HEK293 (cell line): ENCODE measurements at regions not wholly inside any gene's neighbourhood (a gene's known extent, or its start where the extent isn't known, plus 50 kb on each side); places are given as distances from the start of the nearest gene placed in this dataset.

ENCODE experiments used
- CTCF ChIA-PET: fragments of 350-600 bp; formaldehyde crosslinking; extraction: SDS; loops from one replicate; lab custom pipeline; 2021; ENCODE audit warnings: antibody characterized with exemption; lab: Yijun Ruan, JAX
- POLR2A ChIA-PET: fragments of 300-600 bp; formaldehyde crosslinking; extraction: SDS; loops from one replicate; lab custom pipeline; 2020; ENCODE audit warnings: antibody characterized with exemption, inconsistent platforms; lab: Yijun Ruan, JAX
- H3K27ac ChIP-seq: fragments of 200-500 bp; sonication (Bioruptor generic); 2 replicates; pipeline ENCODE4 v1.5.1; 2014; ENCODE audit warnings: low read depth, low read length, control low read depth, inconsistent platforms; ENCODE audit errors: extremely low read depth
- H3K36me3 ChIP-seq, 2 experiments: fragments of 200-500 bp in 1 of 2; sonication (Bioruptor generic) in 1 of 2; 1 replicate in 1 of 2; 2 replicates in 1 of 2; pipeline ENCODE4 v1.5.1; 2014 to 2017; ENCODE audit warnings: inconsistent platforms in 2 of 2, low read length in 2 of 2; ENCODE audit not compliant: control insufficient read depth in 2 of 2, insufficient read depth in 1 of 2
- H3K4me1 ChIP-seq: fragments of 200-500 bp; sonication (Bioruptor generic); 2 replicates; pipeline ENCODE4 v1.5.1; 2014; ENCODE audit warnings: mild to moderate bottlenecking, low read length, inconsistent platforms; ENCODE audit not compliant: control insufficient read depth, insufficient read depth
- H3K4me3 ChIP-seq: 2 replicates; pipeline ENCODE4 v1.5.1; 2011; ENCODE audit warnings: low read depth, mild to moderate bottlenecking, control low read depth, low read length, moderate library complexity
- H3K9me3 ChIP-seq: fragments of 200-500 bp; sonication (Bioruptor generic); 2 replicates; pipeline ENCODE4 v1.5.1; 2014; ENCODE audit warnings: low read depth, low read length, inconsistent platforms; ENCODE audit not compliant: control insufficient read depth, insufficient read depth
- FEZF1 ChIP-seq: fragments of 450-650 bp; formaldehyde crosslinking; IDR thresholded peaks from 2 replicates; pipeline ENCODE4 v1.5.1; 2016; ENCODE audit warnings: missing biosample characterization, missing genetic modification characterization
- OSR2 ChIP-seq: fragments of 450-650 bp; formaldehyde crosslinking; IDR thresholded peaks from 2 replicates; pipeline ENCODE4 v1.5.1; 2016; ENCODE audit warnings: missing biosample characterization, missing genetic modification characterization
- PRDM10 ChIP-seq: fragments of 450-650 bp; formaldehyde crosslinking; IDR thresholded peaks from 2 replicates; pipeline ENCODE4 v1.5.1; 2016; ENCODE audit warnings: missing biosample characterization, missing genetic modification characterization
- PRDM4 ChIP-seq: fragments of 450-650 bp; formaldehyde crosslinking; IDR thresholded peaks from 2 replicates; pipeline ENCODE4 v1.5.1; 2017; ENCODE audit warnings: missing biosample characterization, missing genetic modification characterization
- TRIM28 ChIP-seq: IDR thresholded peaks from 2 replicates; pipeline ENCODE4 v1.6.1; 2011; ENCODE audit warnings: low read length, control low read depth, borderline replicate concordance
- ZNF140 ChIP-seq: fragments of 450-650 bp; formaldehyde crosslinking; IDR thresholded peaks from 2 replicates; pipeline ENCODE4 v1.5.1; 2016; ENCODE audit warnings: missing biosample characterization, missing genetic modification characterization
- ZNF23 ChIP-seq: fragments of 450-650 bp; formaldehyde crosslinking; IDR thresholded peaks from 2 replicates; pipeline ENCODE4 v1.5.1; 2016; ENCODE audit warnings: missing biosample characterization, missing genetic modification characterization, borderline replicate concordance
- ZNF280C ChIP-seq: fragments of 450-650 bp; formaldehyde crosslinking; IDR thresholded peaks from 2 replicates; pipeline ENCODE4 v1.5.1; 2016; ENCODE audit warnings: missing biosample characterization, missing genetic modification characterization
- ZNF513 ChIP-seq: fragments of 450-650 bp; IDR thresholded peaks from 2 replicates; pipeline ENCODE4 v1.5.1; 2018; ENCODE audit warnings: missing biosample characterization, missing genetic modification characterization
- ZNF521 ChIP-seq: fragments of 450-650 bp; formaldehyde crosslinking; IDR thresholded peaks from 2 replicates; pipeline ENCODE4 v1.5.1; 2017; ENCODE audit warnings: missing biosample characterization, mild to moderate bottlenecking, missing genetic modification characterization
- ZSCAN4 ChIP-seq: fragments of 450-650 bp; formaldehyde crosslinking; IDR thresholded peaks from 2 replicates; pipeline ENCODE4 v1.5.1; 2017; ENCODE audit warnings: missing biosample characterization, missing genetic modification characterization

GRCh38 chr17:54277868-54278267, 455.1 kb downstream of the KIF2B start:
- Histone ChIP-seq H3K27ac (no peak overlapping the region), H3K36me3 (no peaks in the 10 kb centered on the region), H3K9me3 (no peaks in the 10 kb centered on the region), H3K4me3 (no peak overlapping the region), H3K4me1 (no peaks in the 10 kb centered on the region)
- TF ChIP-seq ZNF521 = no peak
- POLR2A ChIA-PET = no interaction called here
- CTCF ChIA-PET = no interaction called here

GRCh38 chr17:54280741-54281140, 458.0 kb downstream of the KIF2B start:
- no peaks in the 10 kb centered on the region for H3K36me3 ChIP-seq
- ChIA-PET CTCF (no interaction called here), POLR2A (no interaction called here)
- H3K4me3 ChIP-seq = no peak overlapping the region
- no peaks in the 10 kb centered on the region for H3K9me3 ChIP-seq
- H3K4me1 ChIP-seq = no peaks in the 10 kb centered on the region
- no peak for TF ChIP-seq FEZF1 (tag by site-specific recombination)
- TF ChIP-seq PRDM4 = no peak
- TF ChIP-seq PRDM10 (tag by site-specific recombination) = no peak
- TF ChIP-seq ZNF513 (tag by site-specific recombination) = no peak
- no peak for TF ChIP-seq OSR2 (tag by site-specific recombination)
- TF ChIP-seq ZNF140 = no peak
- no peak for TF ChIP-seq TRIM28
- TF ChIP-seq ZSCAN4 (tag by site-specific recombination) = no peak
- TF ChIP-seq ZNF23 (tag by site-specific recombination) = no peak
- no peak for TF ChIP-seq ZNF280C (tag by site-specific recombination)
- no peak overlapping the region for H3K27ac ChIP-seq
